ENCODE measurements at regions not wholly inside any gene's neighbourhood (a gene's known extent, or its start where the extent isn't known, plus 50 kb on each side); places are given as distances from the start of the nearest gene placed in this dataset.
A peak's percentile ranks its signal among the peaks of the same experiment; 100 is the strongest.

DNA sequence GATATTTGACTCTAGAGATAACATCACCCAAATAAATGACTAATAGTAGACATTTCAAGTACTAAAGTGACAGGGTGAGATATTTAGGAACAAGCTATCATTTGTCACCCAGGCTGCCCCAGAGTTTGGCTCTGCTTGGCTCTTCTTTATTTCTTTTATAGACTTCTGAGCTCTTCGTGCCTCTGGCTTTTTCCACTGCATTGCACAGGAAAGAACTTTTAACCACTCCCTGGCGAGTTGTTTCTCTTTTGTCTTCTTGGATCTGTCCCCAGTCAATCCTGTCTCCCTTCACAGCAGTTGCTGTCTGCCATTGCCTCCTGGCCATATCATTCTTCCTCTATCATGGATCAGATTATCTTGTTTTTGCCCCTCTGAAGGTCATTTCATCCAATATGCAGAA lies 339.2 kb upstream of the DCBLD2 start:
- no peaks in the 10 kb centered on the region for H3K9me3 ChIP-seq (ENCODE audit: control insufficient read depth, low read length)

DNA sequence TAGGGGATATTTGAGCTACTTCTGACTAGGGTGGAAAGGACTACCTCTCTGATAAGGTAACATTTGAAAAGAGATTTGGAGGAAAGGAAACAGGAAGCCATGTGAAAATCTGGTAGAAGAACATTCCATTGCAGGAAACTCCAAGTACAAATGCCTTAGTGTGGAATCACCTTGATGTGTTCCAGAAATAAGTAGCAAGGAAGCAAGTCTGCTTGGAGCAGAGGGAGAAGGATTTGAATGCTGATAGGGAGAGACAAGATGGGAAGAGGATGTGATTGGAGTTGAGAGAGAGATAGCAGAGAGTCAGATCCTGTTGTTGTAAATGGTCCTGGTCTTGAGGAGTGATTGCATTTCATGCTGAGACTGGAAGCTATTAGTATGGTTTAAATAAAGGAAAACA lies 335.1 kb upstream of the DCBLD2 start:
- H3K36me3 ChIP-seq (ENCODE audit: control insufficient read depth in 1 of 2, insufficient read depth in 2 of 2, low read depth in 1 of 2, low read length in 2 of 2) = no peaks in the 10 kb centered on the region
- no peak overlapping the region for H3K14ac ChIP-seq (ENCODE audit: low read length in 2 of 2)
- no peak overlapping the region for H2BK120ac ChIP-seq (ENCODE audit: low read depth, low read length)
- H2AK5ac ChIP-seq (ENCODE audit: low read length, severe bottlenecking) = no peak overlapping the region
- no peak overlapping the region for H2BK5ac ChIP-seq (ENCODE audit: low read depth, low read length, poor library complexity, severe bottlenecking)
- H2BK12ac ChIP-seq (ENCODE audit: low read length in 2 of 2) = no peak overlapping the region
- no peaks in the 10 kb centered on the region for H3K9me3 ChIP-seq (ENCODE audit: control insufficient read depth, low read length)
- no peaks in the 10 kb centered on the region for H3K27me3 ChIP-seq (ENCODE audit: control insufficient read depth in 1 of 2, insufficient read depth in 1 of 2, low read length in 2 of 2)
- H3K9ac ChIP-seq (ENCODE audit: low read length) = no peak overlapping the region
- no peak overlapping the region for H2BK15ac ChIP-seq (ENCODE audit: low read depth, poor library complexity, severe bottlenecking)
- no peaks in the 10 kb centered on the region for H3K4me1 ChIP-seq (ENCODE audit: control insufficient read depth, insufficient read depth, low read depth, low read length)
- DNase-seq = no peak
- no peak overlapping the region for H3K23ac ChIP-seq (ENCODE audit: low read length in 2 of 2)
- no peak overlapping the region for H3K4me3 ChIP-seq (ENCODE audit: insufficient read depth in 1 of 2, low read depth in 1 of 2, low read length in 2 of 2)
- H3K4ac ChIP-seq (ENCODE audit: low read depth in 1 of 2, low read length in 2 of 2) = no peak overlapping the region
- no peak overlapping the region for H3K18ac ChIP-seq (ENCODE audit: low read depth in 1 of 2, low read length in 2 of 2)
- no peak overlapping the region for H3K4me2 ChIP-seq (ENCODE audit: low read length, poor library complexity, severe bottlenecking)
- no peak overlapping the region for H3K27ac ChIP-seq (ENCODE audit: low read length, poor library complexity, severe bottlenecking)
- H4K8ac ChIP-seq (ENCODE audit: low read length) = no peak overlapping the region
- no peaks in the 10 kb centered on the region for H3K79me1 ChIP-seq (replicated peaks; ENCODE audit: low read length, poor library complexity, severe bottlenecking)
- H2AFZ ChIP-seq (ENCODE audit: low read depth, low read length) = no peak overlapping the region
- H4K91ac ChIP-seq (ENCODE audit: low read length) = no peak overlapping the region

More for the DNA sequence above, 339.2 kb upstream of the DCBLD2 start:
- H3K79me1 ChIP-seq (replicated peaks; ENCODE audit: low read length, poor library complexity, severe bottlenecking) = no peaks in the 10 kb centered on the region
- H3K18ac ChIP-seq (ENCODE audit: low read depth in 1 of 2, low read length in 2 of 2) = no peak overlapping the region
- no peak overlapping the region for H2BK5ac ChIP-seq (ENCODE audit: low read depth, low read length, poor library complexity, severe bottlenecking)
- no peaks in the 10 kb centered on the region for H3K27me3 ChIP-seq (ENCODE audit: control insufficient read depth in 1 of 2, insufficient read depth in 1 of 2, low read length in 2 of 2)
- no peak overlapping the region for H3K14ac ChIP-seq (ENCODE audit: low read length in 2 of 2)
- H3K36me3 ChIP-seq (ENCODE audit: control insufficient read depth in 1 of 2, insufficient read depth in 2 of 2, low read depth in 1 of 2, low read length in 2 of 2) = no peaks in the 10 kb centered on the region
- no peak overlapping the region for H4K91ac ChIP-seq (ENCODE audit: low read length)
- no peak overlapping the region for H4K8ac ChIP-seq (ENCODE audit: low read length)
- H3K27ac ChIP-seq (ENCODE audit: low read length, poor library complexity, severe bottlenecking) = no peak overlapping the region
- no peak overlapping the region for H3K4me3 ChIP-seq (ENCODE audit: insufficient read depth in 1 of 2, low read depth in 1 of 2, low read length in 2 of 2)
- H2BK12ac ChIP-seq (ENCODE audit: low read length in 2 of 2) = no peak overlapping the region
- peak overlapping the region; percentile 36 for H2AK5ac ChIP-seq (ENCODE audit: low read length, severe bottlenecking)
- no peak overlapping the region for H2BK15ac ChIP-seq (ENCODE audit: low read depth, poor library complexity, severe bottlenecking)
- 65% methylated on average over 2 of the region's 2 CpGs for WGBS
- no peak overlapping the region for H3K4me2 ChIP-seq (ENCODE audit: low read length, poor library complexity, severe bottlenecking)
- H3K9ac ChIP-seq (ENCODE audit: low read length) = no peak overlapping the region
- no peak overlapping the region for H2AFZ ChIP-seq (ENCODE audit: low read depth, low read length)
- H2BK120ac ChIP-seq (ENCODE audit: low read depth, low read length) = no peak overlapping the region
- no peak for DNase-seq
- no peak overlapping the region for H3K4ac ChIP-seq (ENCODE audit: low read depth in 1 of 2, low read length in 2 of 2)
- no peak overlapping the region for H3K23ac ChIP-seq (ENCODE audit: low read length in 2 of 2)
- no peaks in the 10 kb centered on the region for H3K4me1 ChIP-seq (ENCODE audit: control insufficient read depth, insufficient read depth, low read depth, low read length)

GRCh38 chr3:99232696-99233095 lies 331.2 kb upstream of the DCBLD2 start:
- Histone ChIP-seq H2BK5ac (ENCODE audit: low read depth, low read length, poor library complexity, severe bottlenecking) (no peak overlapping the region), H3K18ac (ENCODE audit: low read depth in 1 of 2, low read length in 2 of 2) (no peak overlapping the region), H4K91ac (ENCODE audit: low read length) (no peak overlapping the region), H3K4me2 (ENCODE audit: low read length, poor library complexity, severe bottlenecking) (no peak overlapping the region), H3K27me3 (ENCODE audit: control insufficient read depth in 1 of 2, insufficient read depth in 1 of 2, low read length in 2 of 2) (no peaks in the 10 kb centered on the region), H2BK12ac (ENCODE audit: low read length in 2 of 2) (no peak overlapping the region), H3K79me1 (replicated peaks; ENCODE audit: low read length, poor library complexity, severe bottlenecking) (no peaks in the 10 kb centered on the region), H3K4me3 (ENCODE audit: insufficient read depth in 1 of 2, low read depth in 1 of 2, low read length in 2 of 2) (no peak overlapping the region), H2BK120ac (ENCODE audit: low read depth, low read length) (no peak overlapping the region), H3K4me1 (ENCODE audit: control insufficient read depth, insufficient read depth, low read depth, low read length) (no peaks in the 10 kb centered on the region), H2AFZ (ENCODE audit: low read depth, low read length) (no peak overlapping the region), H4K8ac (ENCODE audit: low read length) (no peak overlapping the region), H3K36me3 (ENCODE audit: control insufficient read depth in 1 of 2, insufficient read depth in 2 of 2, low read depth in 1 of 2, low read length in 2 of 2) (no peaks in the 10 kb centered on the region), H2AK5ac (ENCODE audit: low read length, severe bottlenecking) (no peak overlapping the region), H3K9me3 (ENCODE audit: control insufficient read depth, low read length) (no peaks in the 10 kb centered on the region), H2BK15ac (ENCODE audit: low read depth, poor library complexity, severe bottlenecking) (no peak overlapping the region), H3K23ac (ENCODE audit: low read length in 2 of 2) (no peak overlapping the region), H3K14ac (ENCODE audit: low read length in 2 of 2) (no peak overlapping the region), H3K27ac (ENCODE audit: low read length, poor library complexity, severe bottlenecking) (no peak overlapping the region), H3K4ac (ENCODE audit: low read depth in 1 of 2, low read length in 2 of 2) (no peak overlapping the region), H3K9ac (ENCODE audit: low read length) (no peak overlapping the region)
- WGBS = no CpG with 5 or more reads among the region's 1 CpG
- DNase-seq = no peak

GRCh38 chr3:99218468-99218867 lies 317.0 kb upstream of the DCBLD2 start:
- no peak overlapping the region for H3K4ac ChIP-seq (ENCODE audit: low read depth in 1 of 2, low read length in 2 of 2)
- no peak for DNase-seq
- no peak overlapping the region for H2BK12ac ChIP-seq (ENCODE audit: low read length in 2 of 2)
- H4K8ac ChIP-seq (ENCODE audit: low read length) = no peak overlapping the region
- H3K23ac ChIP-seq (ENCODE audit: low read length in 2 of 2) = no peak overlapping the region
- no peak overlapping the region for H2BK120ac ChIP-seq (ENCODE audit: low read depth, low read length)
- H3K18ac ChIP-seq (ENCODE audit: low read depth in 1 of 2, low read length in 2 of 2) = no peak overlapping the region
- H3K4me2 ChIP-seq (ENCODE audit: low read length, poor library complexity, severe bottlenecking) = no peak overlapping the region
- H3K27me3 ChIP-seq (ENCODE audit: control insufficient read depth in 1 of 2, insufficient read depth in 1 of 2, low read length in 2 of 2) = no peaks in the 10 kb centered on the region
- peaks cover 28% of the 10 kb centered on the region for H3K9me3 ChIP-seq (ENCODE audit: control insufficient read depth, low read length)
- H3K79me1 ChIP-seq (replicated peaks; ENCODE audit: low read length, poor library complexity, severe bottlenecking) = no peaks in the 10 kb centered on the region
- H3K14ac ChIP-seq (ENCODE audit: low read length in 2 of 2) = no peak overlapping the region
- H4K91ac ChIP-seq (ENCODE audit: low read length) = no peak overlapping the region
- no peak overlapping the region for H2BK15ac ChIP-seq (ENCODE audit: low read depth, poor library complexity, severe bottlenecking)
- no peak overlapping the region for H3K4me3 ChIP-seq (ENCODE audit: insufficient read depth in 1 of 2, low read depth in 1 of 2, low read length in 2 of 2)
- H3K4me1 ChIP-seq (ENCODE audit: control insufficient read depth, insufficient read depth, low read depth, low read length) = no peaks in the 10 kb centered on the region
- H2AFZ ChIP-seq (ENCODE audit: low read depth, low read length) = no peak overlapping the region
- H3K36me3 ChIP-seq (ENCODE audit: control insufficient read depth in 1 of 2, insufficient read depth in 2 of 2, low read depth in 1 of 2, low read length in 2 of 2) = no peaks in the 10 kb centered on the region
- H2AK5ac ChIP-seq (ENCODE audit: low read length, severe bottlenecking) = no peak overlapping the region
- no peak overlapping the region for H3K27ac ChIP-seq (ENCODE audit: low read length, poor library complexity, severe bottlenecking)
- no peak overlapping the region for H2BK5ac ChIP-seq (ENCODE audit: low read depth, low read length, poor library complexity, severe bottlenecking)
- 88% methylated on average over 1 of the region's 1 CpG for WGBS
- H3K9ac ChIP-seq (ENCODE audit: low read length) = no peak overlapping the region
